Neural cell (in vitro differentiated cells): ENCODE measurements at regions not wholly inside any gene's neighbourhood (a gene's known extent, or its start where the extent isn't known, plus 50 kb on each side); places are given as distances from the start of the nearest gene placed in this dataset.

ENCODE experiments used
- POLR2AphosphoS5 ChIP-seq: IDR thresholded peaks from 2 replicates; pipeline ENCODE4 v1.6.1; 2012
- RAD21 ChIP-seq: fragments of 450-650 bp; conservative IDR thresholded peaks from 2 replicates; pipeline ENCODE4 v1.6.1; 2014; ENCODE audit warnings: antibody characterized with exemption, mild to moderate bottlenecking, moderate library complexity
- TF ChIP-seq, protein P1 (sequence below): fragments of 450-650 bp; IDR thresholded peaks from 2 replicates; pipeline ENCODE4 v1.5.1; 2014; ENCODE audit warnings: antibody characterized with exemption, mild to moderate bottlenecking, moderate library complexity; ENCODE audit not compliant: poor library complexity, severe bottlenecking

DNA sequence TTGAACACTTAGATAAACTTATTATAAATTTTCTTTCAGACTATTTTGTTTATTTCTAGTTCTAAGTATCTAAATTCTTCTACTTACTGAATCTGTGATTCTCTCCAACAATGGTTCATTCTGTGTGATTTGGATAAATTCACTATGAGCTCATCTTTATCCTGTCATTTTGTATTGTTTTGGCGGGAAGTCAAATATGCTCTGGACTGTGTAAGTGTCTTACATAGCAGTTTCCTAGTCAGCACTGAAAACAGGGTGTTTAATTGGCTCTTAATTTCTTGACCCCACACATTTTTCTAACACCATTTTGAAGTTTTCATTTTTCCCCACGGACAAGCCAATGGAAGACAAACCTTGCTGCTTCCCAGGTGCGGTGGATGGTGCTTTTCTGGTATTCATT lies 207.0 kb upstream of the ACO1 start:
- TF ChIP-seq, protein P1, sequence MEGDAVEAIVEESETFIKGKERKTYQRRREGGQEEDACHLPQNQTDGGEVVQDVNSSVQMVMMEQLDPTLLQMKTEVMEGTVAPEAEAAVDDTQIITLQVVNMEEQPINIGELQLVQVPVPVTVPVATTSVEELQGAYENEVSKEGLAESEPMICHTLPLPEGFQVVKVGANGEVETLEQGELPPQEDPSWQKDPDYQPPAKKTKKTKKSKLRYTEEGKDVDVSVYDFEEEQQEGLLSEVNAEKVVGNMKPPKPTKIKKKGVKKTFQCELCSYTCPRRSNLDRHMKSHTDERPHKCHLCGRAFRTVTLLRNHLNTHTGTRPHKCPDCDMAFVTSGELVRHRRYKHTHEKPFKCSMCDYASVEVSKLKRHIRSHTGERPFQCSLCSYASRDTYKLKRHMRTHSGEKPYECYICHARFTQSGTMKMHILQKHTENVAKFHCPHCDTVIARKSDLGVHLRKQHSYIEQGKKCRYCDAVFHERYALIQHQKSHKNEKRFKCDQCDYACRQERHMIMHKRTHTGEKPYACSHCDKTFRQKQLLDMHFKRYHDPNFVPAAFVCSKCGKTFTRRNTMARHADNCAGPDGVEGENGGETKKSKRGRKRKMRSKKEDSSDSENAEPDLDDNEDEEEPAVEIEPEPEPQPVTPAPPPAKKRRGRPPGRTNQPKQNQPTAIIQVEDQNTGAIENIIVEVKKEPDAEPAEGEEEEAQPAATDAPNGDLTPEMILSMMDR = no peak
- TF ChIP-seq POLR2AphosphoS5 = no peak
- TF ChIP-seq RAD21 = no peak
